Caco-2 (cell line): ENCODE measurements at regions not wholly inside any gene's neighbourhood (a gene's known extent, or its start where the extent isn't known, plus 50 kb on each side); places are given as distances from the start of the nearest gene placed in this dataset.

Experiments used
- BruUV-seq: library from RNA; stranded (reverse); fragments of 400-500 nt; replicated peaks from 2 replicates; lab custom pipeline; 2021; lab: Mats Ljungman, UMichigan
- CTCF ChIA-PET: fragments of 300-600 bp; sonication (Branson Sonifier 250); formaldehyde crosslinking; loops from one replicate; lab custom pipeline; 2022; ENCODE audit warnings: antibody characterized with exemption; lab: Charles Lee
- POLR2A ChIA-PET: fragments of 300-600 bp; sonication (Branson Sonifier 250); formaldehyde crosslinking; loops from one replicate; lab custom pipeline; 2022; ENCODE audit warnings: antibody characterized with exemption; lab: Charles Lee
- DNase-seq, 2 experiments: peaks; one replicate each; pipeline versions ENCODE4 v3.0.0 to v3.0.0-alpha.2; 2020 to 2022
- H3K27me3 ChIP-seq: replicated peaks from 2 replicates; pipeline ENCODE4 v1.6.0; 2011; ENCODE audit warnings: low read length; ENCODE audit not compliant: control insufficient read depth, insufficient read depth
- H3K36me3 ChIP-seq: 2 replicates; pipeline ENCODE4 v1.5.1; 2011; ENCODE audit warnings: low read length; ENCODE audit not compliant: control insufficient read depth, insufficient read depth
- H3K4me1 ChIP-seq: fragments of 250-450 bp; sonication (Bioruptor Pico); 2 replicates; pipeline ENCODE4 v1.5.1; 2020; ENCODE audit warnings: mild to moderate bottlenecking
- H3K4me3 ChIP-seq: 2 replicates; pipeline ENCODE4 v1.5.1; 2011; ENCODE audit warnings: low read depth, mild to moderate bottlenecking, control low read depth, low read length
- H3K9me3 ChIP-seq: fragments of 250-450 bp; sonication (Bioruptor Pico); 2 replicates; pipeline ENCODE4 v1.5.1; 2020; ENCODE audit warnings: mild to moderate bottlenecking, moderate library complexity
- H3K27ac Mint-ChIP-seq: one replicate; pipeline ENCODE4 v1.8.0; 2022; ENCODE audit warnings: mixed read lengths; ENCODE audit not compliant: unreplicated experiment
- H3K27me3 Mint-ChIP-seq: one replicate; pipeline ENCODE4 v1.8.0; 2022; ENCODE audit warnings: mixed read lengths; ENCODE audit not compliant: insufficient read depth, unreplicated experiment
- H3K36me3 Mint-ChIP-seq: one replicate; pipeline ENCODE4 v1.8.0; 2022; ENCODE audit warnings: mild to moderate bottlenecking, mixed read lengths; ENCODE audit not compliant: insufficient read depth, unreplicated experiment
- H3K4me1 Mint-ChIP-seq: one replicate; pipeline ENCODE4 v1.8.0; 2022; ENCODE audit warnings: low read depth, mixed read lengths; ENCODE audit not compliant: unreplicated experiment
- H3K4me3 Mint-ChIP-seq: one replicate; pipeline ENCODE4 v1.8.0; 2022; ENCODE audit warnings: mild to moderate bottlenecking, moderate library complexity, mixed read lengths; ENCODE audit not compliant: unreplicated experiment
- H3K9me3 Mint-ChIP-seq: one replicate; pipeline ENCODE4 v1.8.0; 2022; ENCODE audit warnings: mixed read lengths; ENCODE audit not compliant: unreplicated experiment
- CTCF ChIP-seq, 2 experiments: fragments of 200-600 bp in 1 of 2; IDR thresholded peaks; 1 replicate in 1 of 2; 2 replicates in 1 of 2; pipeline versions ENCODE4 v1.5.1 to v1.8.0; 2011 to 2022; ENCODE audit warnings: antibody characterized with exemption in 1 of 2, control low read depth in 1 of 2, inconsistent platforms in 1 of 2, low read depth in 1 of 2, low read length in 1 of 2, mild to moderate bottlenecking in 1 of 2, moderate library complexity in 1 of 2; ENCODE audit not compliant: insufficient read depth in 1 of 2, severe bottlenecking in 1 of 2, unreplicated experiment in 1 of 2
- intact Hi-C: fragments of 100-400 bp; cut with micrococcal nuclease; formaldehyde crosslinking; loops from one replicate; pipeline ENCODE4 v1.10.0; 2022; ENCODE audit not compliant: unreplicated experiment

- Histone ChIP-seq H3K4me1 (no peaks in the 10 kb centered on the region), H3K4me3 (no peak overlapping the region), H3K36me3 (no peaks in the 10 kb centered on the region), H3K9me3 (peaks cover 3% of the 10 kb centered on the region; the same call in 1 of the 2 replicates), H3K27me3 (no peaks in the 10 kb centered on the region)
- TF ChIP-seq CTCF (IDR thresholded peaks at IDR 0.05; ENCODE audit: insufficient read depth in 1 of 2, low read depth in 1 of 2, low read length in 1 of 2, severe bottlenecking in 1 of 2, unreplicated experiment in 1 of 2): no peak
- ChIA-PET CTCF (no interaction called here), POLR2A (no interaction called here)
- intact Hi-C loops: no loop called here
- no peak overlapping the region for H3K4me3 Mint-ChIP-seq
- no peak overlapping the region for H3K27ac Mint-ChIP-seq
- no peaks in the 10 kb centered on the region for H3K4me1 Mint-ChIP-seq
- peaks cover 12% of the 10 kb centered on the region for H3K9me3 Mint-ChIP-seq
- no TSS peak for BruUV-seq
- no peak for DNase-seq
- no peaks in the 10 kb centered on the region for H3K27me3 Mint-ChIP-seq
- no peaks in the 10 kb centered on the region for H3K36me3 Mint-ChIP-seq
Observed at GRCh38 chr7:67429735-67430134, 433.1 kb downstream of the TYW1 start.

- intact Hi-C loops: no loop called here
- POLR2A ChIA-PET: no interaction called here
- DNase-seq: no peak
- BruUV-seq: no TSS peak
- H3K4me3 ChIP-seq: no peak overlapping the region
- no peak for TF ChIP-seq CTCF (IDR thresholded peaks at IDR 0.05; ENCODE audit: insufficient read depth in 1 of 2, low read depth in 1 of 2, low read length in 1 of 2, severe bottlenecking in 1 of 2, unreplicated experiment in 1 of 2)
- Mint-ChIP-seq H3K27me3 (no peaks in the 10 kb centered on the region), H3K36me3 (no peaks in the 10 kb centered on the region), H3K27ac (no peak overlapping the region), H3K4me1 (no peaks in the 10 kb centered on the region), H3K9me3 (peaks cover 12% of the 10 kb centered on the region), H3K4me3 (no peak overlapping the region)
- no peaks in the 10 kb centered on the region for H3K4me1 ChIP-seq
- no peaks in the 10 kb centered on the region for H3K27me3 ChIP-seq
- no peaks in the 10 kb centered on the region for H3K36me3 ChIP-seq
- CTCF ChIA-PET: no interaction called here
- peaks cover 3% of the 10 kb centered on the region; the same call in 1 of the 2 replicates for H3K9me3 ChIP-seq
Observed at GRCh38 chr7:67432536-67433234, 436.1 kb downstream of the TYW1 start.

GRCh38 chr7:67435894-67436535 is 439.4 kb downstream of the TYW1 start:
- no peaks in the 10 kb centered on the region for H3K4me1 ChIP-seq
- H3K36me3 Mint-ChIP-seq: no peaks in the 10 kb centered on the region
- no peaks in the 10 kb centered on the region for H3K4me1 Mint-ChIP-seq
- no TSS peak for BruUV-seq
- ChIA-PET POLR2A (interaction anchor here (0.6 kb wide), 1 partner anchor 16 kb away, joined by 3 read pairs; no protein-coding TSS in a partner anchor), CTCF (no interaction called here)
- H3K4me3 Mint-ChIP-seq: no peak overlapping the region
- H3K27me3 Mint-ChIP-seq: no peaks in the 10 kb centered on the region
- H3K27ac Mint-ChIP-seq: no peak overlapping the region
- peaks cover 12% of the 10 kb centered on the region for H3K9me3 Mint-ChIP-seq
- intact Hi-C loops: no loop called here
- H3K27me3 ChIP-seq: no peaks in the 10 kb centered on the region
- H3K36me3 ChIP-seq: no peaks in the 10 kb centered on the region
- peaks cover 3% of the 10 kb centered on the region; the same call in 1 of the 2 replicates for H3K9me3 ChIP-seq
- no peak for TF ChIP-seq CTCF (IDR thresholded peaks at IDR 0.05; ENCODE audit: insufficient read depth in 1 of 2, low read depth in 1 of 2, low read length in 1 of 2, severe bottlenecking in 1 of 2, unreplicated experiment in 1 of 2)
- no peak for DNase-seq
- no peak overlapping the region for H3K4me3 ChIP-seq
